Heart right ventricle (tissue), 16 donors: ENCODE measurements at regions not wholly inside any gene's neighbourhood (a gene's known extent, or its start where the extent isn't known, plus 50 kb on each side); places are given as distances from the start of the nearest gene placed in this dataset.

Source experiments
- ATAC-seq, 8 donors: fragments of 200-7000 bp; cut with Tn5 transposase; one replicate each; pipeline ENCODE4 v1.9.1; 2020; ENCODE audit warnings: mild to moderate bottlenecking in 8 of 8, moderate library complexity in 8 of 8, moderate number of reproducible peaks in 1 of 8
- DNase-seq, 2 donors: peaks; one replicate each; pipeline ENCODE4 v3.0.0-alpha.2; 2020
- H3K27ac ChIP-seq, 10 donors: fragments of 200-600 bp; sonication (generic) in 2 of 10; one replicate each; pipeline versions ENCODE4 v1.5.0 to v1.8.0; 2020 to 2022; ENCODE audit warnings: mild to moderate bottlenecking in 3 of 10
- H3K27me3 ChIP-seq, 7 donors: fragments of 200-600 bp; one replicate each; pipeline ENCODE4 v1.8.0; 2021 to 2022; ENCODE audit warnings: mild to moderate bottlenecking in 2 of 7
- H3K36me3 ChIP-seq, 9 donors: fragments of 200-600 bp; sonication (generic) in 1 of 9; one replicate each; pipeline versions ENCODE4 v1.5.0 to v1.8.0; 2020 to 2022; ENCODE audit warnings: mild to moderate bottlenecking in 2 of 9
- H3K4me1 ChIP-seq, 9 donors: fragments of 200-600 bp; sonication (generic) in 1 of 9; one replicate each; pipeline versions ENCODE4 v1.5.0 to v1.8.0; 2020 to 2022; ENCODE audit warnings: mild to moderate bottlenecking in 4 of 9
- H3K4me3 ChIP-seq, 10 donors: fragments of 200-600 bp; sonication (generic) in 2 of 10; one replicate each; pipeline versions ENCODE4 v1.5.0 to v1.8.0; 2020 to 2022; ENCODE audit warnings: mild to moderate bottlenecking in 7 of 10, moderate library complexity in 2 of 10
- H3K9me3 ChIP-seq, 11 donors: fragments of 200-600 bp in 10 of 11; sonication (generic) in 2 of 11; one replicate each; pipeline versions ENCODE4 v1.5.0 to v1.8.0; 2013 to 2022; ENCODE audit warnings: mild to moderate bottlenecking in 2 of 11, control low read depth in 1 of 11, moderate library complexity in 1 of 11
- WGBS, 2 donors: extraction: QIAGEN DNeasy Blood & Tissue Kit; methylation state at CpG; one replicate each; pipeline ENCODE4 v1.1.7; 2013; ENCODE audit warnings: inconsistent platforms in 1 of 2; 5-methylcytosine and 5-hydroxymethylcytosine counted together
- intact Hi-C, 10 donors: fragments of 100-400 bp; cut with DNase I; formaldehyde crosslinking; loops; one replicate each; pipeline versions ENCODE4 v1.11.1 to v1.14.2; 2022
- TF ChIP-seq, protein P1 (sequence below), 9 donors: fragments of 200-600 bp; sonication (generic) in 2 of 9; IDR thresholded peaks; one replicate each; pipeline versions ENCODE4 v1.5.0 to v1.8.0; 2021 to 2022; ENCODE audit warnings: antibody characterized with exemption in 9 of 9, mild to moderate bottlenecking in 5 of 9, moderate library complexity in 1 of 9
- donor health status: Arrhythmogenic right ventricular cardiomyopathy.
- donor health status: ischemic (EF 13 %, LVEDD 7.1; RV severe dilation, severe dysfunction).
- donor health status: healthy with polysubstance abuse.
- donor health status: DM: no; HTN: yes; CAD: no.
- donor health status: DM: no; HTN: no; CAD: no.
- donor health status: ischemic (EF 25% LVEDD 6.9; RV normal size, moderate dysfunction).
- donor health status: ischemic (EF 25% LVEDD 5.7; RV mildly dilated, moderate dysfunction).
- donor health status: healthy.
- donor health status: DM: yes; HTN: yes; CAD: no.
- donor health status: Ischemic cardiomyopathy.
- donor health status: ischemic (EF 35%, LVEDD 5.7; RV mildly dilated, moderate dysfunction).
- donor health status: nonischemic (EF 11% LVEDD 7.7; RV severe dilation, severe dysfunction).
- donor health status: DM: yes; HTN: yes; CAD: no.
- donor health status: PGD.
- donor health status: ischemic (EF 29% LVEDD 5.4; RV normal size, mild dysfunction).
- donor health status: nonischemic (EF 23%, LVEDD 6.1; RV moderate dilation, normal function).

DNA sequence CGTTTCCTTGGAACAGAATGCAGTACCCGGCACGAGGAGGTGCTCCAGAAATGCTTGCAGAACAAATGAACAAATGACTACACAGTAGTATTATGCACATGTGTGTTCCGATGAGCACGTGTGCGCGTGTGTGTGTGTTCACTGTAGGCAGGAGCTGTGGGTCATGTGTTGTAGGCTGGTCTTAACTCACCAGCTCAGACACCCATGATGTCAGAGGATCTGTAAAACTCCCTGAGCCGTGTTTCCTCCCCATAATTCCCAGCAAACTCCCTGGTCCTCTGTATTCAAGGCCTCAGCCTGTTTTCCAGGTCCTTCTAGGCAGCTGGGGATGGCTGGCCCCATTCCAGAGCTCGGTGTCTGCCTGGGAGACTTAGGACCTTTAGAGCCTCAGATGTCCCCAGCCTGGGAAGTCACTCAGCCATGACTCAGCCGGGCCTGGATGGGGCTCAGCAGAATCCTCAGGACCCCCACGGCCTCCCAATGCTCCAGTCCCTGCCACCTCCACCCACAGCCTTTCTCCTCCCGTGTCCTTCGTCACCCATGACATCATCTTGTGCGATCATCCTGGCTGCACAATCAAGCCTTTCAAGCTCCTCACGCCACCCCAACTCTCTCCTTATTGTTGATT lies 475.0 kb upstream of the SULF2 start:
- TF ChIP-seq, protein P1, sequence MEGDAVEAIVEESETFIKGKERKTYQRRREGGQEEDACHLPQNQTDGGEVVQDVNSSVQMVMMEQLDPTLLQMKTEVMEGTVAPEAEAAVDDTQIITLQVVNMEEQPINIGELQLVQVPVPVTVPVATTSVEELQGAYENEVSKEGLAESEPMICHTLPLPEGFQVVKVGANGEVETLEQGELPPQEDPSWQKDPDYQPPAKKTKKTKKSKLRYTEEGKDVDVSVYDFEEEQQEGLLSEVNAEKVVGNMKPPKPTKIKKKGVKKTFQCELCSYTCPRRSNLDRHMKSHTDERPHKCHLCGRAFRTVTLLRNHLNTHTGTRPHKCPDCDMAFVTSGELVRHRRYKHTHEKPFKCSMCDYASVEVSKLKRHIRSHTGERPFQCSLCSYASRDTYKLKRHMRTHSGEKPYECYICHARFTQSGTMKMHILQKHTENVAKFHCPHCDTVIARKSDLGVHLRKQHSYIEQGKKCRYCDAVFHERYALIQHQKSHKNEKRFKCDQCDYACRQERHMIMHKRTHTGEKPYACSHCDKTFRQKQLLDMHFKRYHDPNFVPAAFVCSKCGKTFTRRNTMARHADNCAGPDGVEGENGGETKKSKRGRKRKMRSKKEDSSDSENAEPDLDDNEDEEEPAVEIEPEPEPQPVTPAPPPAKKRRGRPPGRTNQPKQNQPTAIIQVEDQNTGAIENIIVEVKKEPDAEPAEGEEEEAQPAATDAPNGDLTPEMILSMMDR (IDR thresholded peaks at IDR 0.05) = no peak
- H3K27me3 ChIP-seq = peaks cover 0 to 17% (median 0%) of the 10 kb centered on the region in 7 donors
- no peak overlapping the region for H3K27ac ChIP-seq
- H3K9me3 ChIP-seq = peaks cover 0 to 18% (median 4%) of the 10 kb centered on the region in 11 donors
- H3K4me1 ChIP-seq = no peaks in the 10 kb centered on the region
- no peak overlapping the region for H3K4me3 ChIP-seq
- no peaks in the 10 kb centered on the region for H3K36me3 ChIP-seq
- intact Hi-C loops = no loop called here
- ATAC-seq = peak in 7 of 8 donors; percentile 17 to 89 (median 55)
- DNase-seq = peak; percentile 54 to 64
- WGBS, 2 donors = 71 to 74% methylated on average over 15 of the region's 15 CpGs

DNA sequence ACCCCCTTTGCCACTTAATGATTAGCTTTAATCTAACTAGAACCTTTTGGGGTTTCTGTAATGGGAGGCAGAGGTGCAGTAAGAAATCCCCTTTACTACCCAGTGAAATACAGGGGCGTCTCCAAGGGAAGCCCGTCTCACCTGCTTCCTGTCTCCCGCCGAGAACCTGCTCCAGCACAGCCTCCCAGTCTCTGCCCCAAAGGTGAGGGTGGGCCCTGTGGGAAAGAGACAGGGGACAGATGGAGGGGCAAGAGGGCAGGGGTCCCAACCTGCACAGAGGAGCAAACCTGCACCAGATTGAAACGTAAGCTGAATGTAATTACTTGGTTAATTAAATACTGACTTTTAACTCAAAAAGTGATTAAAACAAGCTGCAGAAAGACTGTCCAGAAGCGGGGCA lies 474.2 kb upstream of the SULF2 start:
- 79 to 80% methylated on average over 6 of the region's 6 CpGs for WGBS, 2 donors
- TF ChIP-seq, protein P1 (IDR thresholded peaks at IDR 0.05) = no peak
- peaks cover 0 to 17% (median 0%) of the 10 kb centered on the region in 7 donors for H3K27me3 ChIP-seq
- no peaks in the 10 kb centered on the region for H3K36me3 ChIP-seq
- H3K4me1 ChIP-seq = no peaks in the 10 kb centered on the region
- no peak for DNase-seq
- no peak overlapping the region for H3K4me3 ChIP-seq
- no peak for ATAC-seq
- intact Hi-C loops = no loop called here
- peaks cover 0 to 18% (median 4%) of the 10 kb centered on the region in 11 donors for H3K9me3 ChIP-seq
- no peak overlapping the region for H3K27ac ChIP-seq

DNA sequence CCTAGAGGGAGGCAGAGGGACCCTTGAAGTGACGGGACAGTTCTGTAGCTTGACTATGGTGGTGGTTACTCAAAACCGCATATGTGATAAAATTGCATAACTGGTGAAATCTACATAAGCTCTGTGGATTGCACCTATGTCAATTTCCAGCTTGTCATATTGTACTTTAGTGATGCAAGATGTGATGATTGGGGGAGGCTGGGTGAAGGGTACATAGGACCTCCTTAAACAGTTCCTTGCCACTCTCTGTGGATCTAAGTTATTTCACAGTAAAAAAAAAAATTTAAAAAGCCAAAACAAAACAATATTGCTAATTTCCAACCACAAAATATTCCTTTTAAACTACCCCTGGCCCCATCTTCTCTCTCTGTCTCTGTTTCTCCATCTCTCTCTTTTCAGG lies 472.6 kb upstream of the SULF2 start:
- Histone ChIP-seq H3K27me3 (peaks cover 0 to 17% (median 0%) of the 10 kb centered on the region in 7 donors), H3K27ac (no peak overlapping the region), H3K4me1 (no peaks in the 10 kb centered on the region), H3K9me3 (peaks cover 0 to 18% (median 4%) of the 10 kb centered on the region in 11 donors), H3K4me3 (no peak overlapping the region), H3K36me3 (no peaks in the 10 kb centered on the region)
- ATAC-seq (no peak), DNase-seq (no peak)
- 95 to 97% methylated on average over 2 of the region's 2 CpGs for WGBS, 2 donors
- intact Hi-C loops = no loop called here
- TF ChIP-seq, protein P1 (IDR thresholded peaks at IDR 0.05) = no peak

DNA sequence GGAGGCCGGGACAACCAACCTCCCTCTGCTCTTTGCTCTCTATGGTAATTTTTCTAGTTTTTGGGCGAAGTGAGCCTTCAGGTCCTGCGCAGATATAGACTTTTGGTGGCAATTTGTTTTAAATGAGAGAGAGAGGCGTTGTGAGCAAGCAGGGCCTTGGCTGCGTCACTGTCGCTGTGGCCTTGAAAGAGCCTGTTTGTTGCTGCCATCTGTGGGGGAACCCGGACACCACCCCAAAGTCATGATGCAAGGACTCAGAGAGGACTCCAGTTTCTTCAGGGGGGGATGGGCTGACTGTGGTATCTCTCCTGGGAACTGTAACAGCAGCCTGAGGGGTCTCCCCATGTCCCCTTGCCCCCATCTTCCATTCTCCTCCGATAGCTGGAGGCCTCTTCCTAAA lies 462.7 kb upstream of the SULF2 start:
- Histone ChIP-seq H3K27ac (no peak overlapping the region), H3K9me3 (no peaks in the 10 kb centered on the region), H3K27me3 (no peaks in the 10 kb centered on the region), H3K4me1 (peaks cover 0 to 9% (median 3%) of the 10 kb centered on the region in 9 donors), H3K36me3 (no peaks in the 10 kb centered on the region), H3K4me3 (no peak overlapping the region)
- ATAC-seq = no peak
- WGBS, 2 donors = 88 to 95% methylated on average over 8 of the region's 8 CpGs
- intact Hi-C loops = no loop called here
- no peak for DNase-seq
- TF ChIP-seq, protein P1 (IDR thresholded peaks at IDR 0.05) = no peak
